ENCODE measurements at regions not wholly inside any gene's neighbourhood (a gene's known extent, or its start where the extent isn't known, plus 50 kb on each side); places are given as distances from the start of the nearest gene placed in this dataset.

DNA sequence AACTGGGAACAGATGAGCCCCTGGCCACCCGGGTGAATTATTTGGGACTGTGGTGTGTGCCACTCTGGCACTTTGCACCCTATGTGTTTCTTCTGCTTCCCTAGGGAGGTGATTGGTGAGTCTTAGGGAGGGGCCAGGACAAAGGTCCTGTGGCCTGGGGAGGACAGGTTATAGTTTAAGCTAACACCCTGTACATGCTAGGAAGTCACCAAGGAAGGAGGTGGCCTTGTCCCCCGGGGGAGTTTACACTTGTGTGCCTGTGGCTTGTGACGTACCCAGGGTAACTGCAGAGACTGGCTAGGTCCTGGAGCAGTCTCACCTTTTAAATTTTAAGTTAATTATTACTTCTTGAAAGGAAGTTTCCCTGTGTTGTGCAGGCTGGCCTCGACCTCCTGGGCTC lies 196.2 kb downstream of the BAMBI start:
- Histone ChIP-seq H3K36me3 (ENCODE audit: control insufficient read depth, low read length) (no peaks in the 10 kb centered on the region), H3F3A (ENCODE audit: control insufficient read depth, insufficient read depth) (no peaks in the 10 kb centered on the region), H4K20me1 (ENCODE audit: control insufficient read depth, insufficient read depth, low read depth, low read length) (no peaks in the 10 kb centered on the region), H3K4me1 (ENCODE audit: control insufficient read depth, low read length) (no peaks in the 10 kb centered on the region), H3K79me2 (ENCODE audit: control insufficient read depth, low read length) (no peaks in the 10 kb centered on the region), H3K9me2 (replicated peaks; ENCODE audit: control insufficient read depth, low read length) (no peaks in the 10 kb centered on the region), H3K27ac (ENCODE audit: low read depth, low read length) (no peak overlapping the region), H3K9me3 (ENCODE audit: control insufficient read depth, insufficient read depth, low read length) (no peaks in the 10 kb centered on the region), H3K4me3 (ENCODE audit: low read length) (no peak overlapping the region), H3K27me3 (ENCODE audit: control insufficient read depth, low read length) (no peaks in the 10 kb centered on the region), H3K4me2 (ENCODE audit: low read length) (no peak overlapping the region)
- TF ChIP-seq, protein P1, sequence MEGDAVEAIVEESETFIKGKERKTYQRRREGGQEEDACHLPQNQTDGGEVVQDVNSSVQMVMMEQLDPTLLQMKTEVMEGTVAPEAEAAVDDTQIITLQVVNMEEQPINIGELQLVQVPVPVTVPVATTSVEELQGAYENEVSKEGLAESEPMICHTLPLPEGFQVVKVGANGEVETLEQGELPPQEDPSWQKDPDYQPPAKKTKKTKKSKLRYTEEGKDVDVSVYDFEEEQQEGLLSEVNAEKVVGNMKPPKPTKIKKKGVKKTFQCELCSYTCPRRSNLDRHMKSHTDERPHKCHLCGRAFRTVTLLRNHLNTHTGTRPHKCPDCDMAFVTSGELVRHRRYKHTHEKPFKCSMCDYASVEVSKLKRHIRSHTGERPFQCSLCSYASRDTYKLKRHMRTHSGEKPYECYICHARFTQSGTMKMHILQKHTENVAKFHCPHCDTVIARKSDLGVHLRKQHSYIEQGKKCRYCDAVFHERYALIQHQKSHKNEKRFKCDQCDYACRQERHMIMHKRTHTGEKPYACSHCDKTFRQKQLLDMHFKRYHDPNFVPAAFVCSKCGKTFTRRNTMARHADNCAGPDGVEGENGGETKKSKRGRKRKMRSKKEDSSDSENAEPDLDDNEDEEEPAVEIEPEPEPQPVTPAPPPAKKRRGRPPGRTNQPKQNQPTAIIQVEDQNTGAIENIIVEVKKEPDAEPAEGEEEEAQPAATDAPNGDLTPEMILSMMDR (IDR thresholded peaks at IDR 0.05; ENCODE audit: low read depth, low read length, poor library complexity, severe bottlenecking) = no peak
- no peak for TF ChIP-seq EZH2phosphoT487 (IDR thresholded peaks at IDR 0.05; ENCODE audit: borderline replicate concordance, low read length)

GRCh38 chr10:28874210-28874609 lies 196.9 kb downstream of the BAMBI start:
- no peaks in the 10 kb centered on the region for H3K4me1 ChIP-seq (ENCODE audit: control insufficient read depth, low read length)
- TF ChIP-seq, protein P1 (IDR thresholded peaks at IDR 0.05; ENCODE audit: low read depth, low read length, poor library complexity, severe bottlenecking) = no peak
- H3F3A ChIP-seq (ENCODE audit: control insufficient read depth, insufficient read depth) = no peaks in the 10 kb centered on the region
- H4K20me1 ChIP-seq (ENCODE audit: control insufficient read depth, insufficient read depth, low read depth, low read length) = no peaks in the 10 kb centered on the region
- H3K79me2 ChIP-seq (ENCODE audit: control insufficient read depth, low read length) = no peaks in the 10 kb centered on the region
- no peaks in the 10 kb centered on the region for H3K36me3 ChIP-seq (ENCODE audit: control insufficient read depth, low read length)
- H3K27me3 ChIP-seq (ENCODE audit: control insufficient read depth, low read length) = no peaks in the 10 kb centered on the region
- H3K4me2 ChIP-seq (ENCODE audit: low read length) = no peak overlapping the region
- no peak overlapping the region for H3K27ac ChIP-seq (ENCODE audit: low read depth, low read length)
- H3K9me2 ChIP-seq (replicated peaks; ENCODE audit: control insufficient read depth, low read length) = no peaks in the 10 kb centered on the region
- H3K4me3 ChIP-seq (ENCODE audit: low read length) = no peak overlapping the region
- H3K9me3 ChIP-seq (ENCODE audit: control insufficient read depth, insufficient read depth, low read length) = no peaks in the 10 kb centered on the region

DNA sequence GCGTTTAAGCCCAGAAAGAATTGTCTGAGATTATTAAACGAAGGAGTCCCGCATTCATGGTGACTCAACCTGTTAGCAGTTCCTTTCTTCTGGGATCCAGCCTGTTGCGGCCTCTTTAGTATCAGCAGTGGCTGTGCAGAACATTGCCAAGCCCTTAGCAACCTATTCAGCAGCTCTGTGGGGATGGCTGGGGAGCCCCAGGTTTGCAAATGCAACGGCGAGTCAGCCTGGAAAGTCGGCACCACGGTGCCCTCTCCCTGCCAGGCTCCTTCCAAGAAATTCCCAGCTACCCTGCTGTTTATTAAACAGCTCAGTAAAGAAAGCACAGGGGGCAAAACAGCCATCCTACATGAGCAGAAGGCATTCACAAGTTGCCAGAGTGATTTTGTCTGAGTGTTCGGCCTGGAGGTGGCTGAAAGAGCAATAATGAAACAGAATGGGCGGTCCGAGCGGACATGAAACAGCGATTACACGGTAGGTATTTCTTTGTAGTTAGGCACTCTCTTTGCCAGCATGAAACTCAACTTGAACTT lies 198.3 kb downstream of the BAMBI start:
- Histone ChIP-seq H3F3A (ENCODE audit: control insufficient read depth, insufficient read depth) (no peaks in the 10 kb centered on the region), H3K36me3 (ENCODE audit: control insufficient read depth, low read length) (no peaks in the 10 kb centered on the region), H3K79me2 (ENCODE audit: control insufficient read depth, low read length) (no peaks in the 10 kb centered on the region), H3K9me3 (ENCODE audit: control insufficient read depth, insufficient read depth, low read length) (no peaks in the 10 kb centered on the region), H3K27me3 (ENCODE audit: control insufficient read depth, low read length) (no peaks in the 10 kb centered on the region), H3K4me2 (ENCODE audit: low read length) (no peak overlapping the region), H4K20me1 (ENCODE audit: control insufficient read depth, insufficient read depth, low read depth, low read length) (no peaks in the 10 kb centered on the region), H3K4me3 (ENCODE audit: low read length) (no peak overlapping the region), H3K27ac (ENCODE audit: low read depth, low read length) (no peak overlapping the region), H3K9me2 (replicated peaks; ENCODE audit: control insufficient read depth, low read length) (no peaks in the 10 kb centered on the region), H3K4me1 (ENCODE audit: control insufficient read depth, low read length) (no peaks in the 10 kb centered on the region)
- TF ChIP-seq, protein P1 (IDR thresholded peaks at IDR 0.05; ENCODE audit: low read depth, low read length, poor library complexity, severe bottlenecking) = no peak
- no peak for TF ChIP-seq EZH2phosphoT487 (IDR thresholded peaks at IDR 0.05; ENCODE audit: borderline replicate concordance, low read length)

Data from DOHH2 (cell line).